HEK293 (cell line): ENCODE measurements at regions not wholly inside any gene's neighbourhood (a gene's known extent, or its start where the extent isn't known, plus 50 kb on each side); places are given as distances from the start of the nearest gene placed in this dataset.

Experiments used
- CTCF ChIA-PET: fragments of 350-600 bp; formaldehyde crosslinking; extraction: SDS; loops from one replicate; lab custom pipeline; 2021; ENCODE audit warnings: antibody characterized with exemption; lab: Yijun Ruan, JAX
- POLR2A ChIA-PET: fragments of 300-600 bp; formaldehyde crosslinking; extraction: SDS; loops from one replicate; lab custom pipeline; 2020; ENCODE audit warnings: antibody characterized with exemption, inconsistent platforms; lab: Yijun Ruan, JAX
- H3K27ac ChIP-seq: fragments of 200-500 bp; sonication (Bioruptor generic); 2 replicates; pipeline ENCODE4 v1.5.1; 2014; ENCODE audit warnings: low read depth, low read length, control low read depth, inconsistent platforms; ENCODE audit errors: extremely low read depth
- H3K36me3 ChIP-seq, 2 experiments: fragments of 200-500 bp in 1 of 2; sonication (Bioruptor generic) in 1 of 2; 1 replicate in 1 of 2; 2 replicates in 1 of 2; pipeline ENCODE4 v1.5.1; 2014 to 2017; ENCODE audit warnings: inconsistent platforms in 2 of 2, low read length in 2 of 2; ENCODE audit not compliant: control insufficient read depth in 2 of 2, insufficient read depth in 1 of 2
- H3K4me1 ChIP-seq: fragments of 200-500 bp; sonication (Bioruptor generic); 2 replicates; pipeline ENCODE4 v1.5.1; 2014; ENCODE audit warnings: mild to moderate bottlenecking, low read length, inconsistent platforms; ENCODE audit not compliant: control insufficient read depth, insufficient read depth
- H3K4me3 ChIP-seq: 2 replicates; pipeline ENCODE4 v1.5.1; 2011; ENCODE audit warnings: low read depth, mild to moderate bottlenecking, control low read depth, low read length, moderate library complexity
- H3K9me3 ChIP-seq: fragments of 200-500 bp; sonication (Bioruptor generic); 2 replicates; pipeline ENCODE4 v1.5.1; 2014; ENCODE audit warnings: low read depth, low read length, inconsistent platforms; ENCODE audit not compliant: control insufficient read depth, insufficient read depth
- HOXD13 ChIP-seq: sonication (generic); formaldehyde crosslinking; IDR thresholded peaks from 2 replicates; pipeline ENCODE4 v1.8.0; 2022; ENCODE audit warnings: missing genetic modification reagents, borderline replicate concordance
- KLF9 ChIP-seq: fragments of 450-650 bp; formaldehyde crosslinking; IDR thresholded peaks from 2 replicates; pipeline ENCODE4 v1.5.1; 2016; ENCODE audit warnings: missing biosample characterization, missing genetic modification characterization, low read depth
- SALL2 ChIP-seq: fragments of 450-650 bp; formaldehyde crosslinking; IDR thresholded peaks from 2 replicates; pipeline ENCODE4 v1.5.0; 2017; ENCODE audit warnings: missing biosample characterization, mild to moderate bottlenecking, missing genetic modification characterization, borderline replicate concordance
- ZFP37 ChIP-seq: fragments of 450-650 bp; formaldehyde crosslinking; IDR thresholded peaks from 2 replicates; pipeline ENCODE4 v1.5.1; 2016; ENCODE audit warnings: missing biosample characterization, missing genetic modification characterization
- ZNF114 ChIP-seq: fragments of 450-650 bp; formaldehyde crosslinking; IDR thresholded peaks from 2 replicates; pipeline ENCODE4 v1.5.0; 2017; ENCODE audit warnings: missing biosample characterization, missing genetic modification characterization
- ZNF354C ChIP-seq: fragments of 450-650 bp; formaldehyde crosslinking; IDR thresholded peaks from 2 replicates; pipeline ENCODE4 v1.5.1; 2016; ENCODE audit warnings: missing biosample characterization, missing genetic modification characterization, low read depth, borderline replicate concordance
- ZNF394 ChIP-seq: fragments of 450-650 bp; formaldehyde crosslinking; IDR thresholded peaks from 2 replicates; pipeline ENCODE4 v1.5.1; 2016; ENCODE audit warnings: missing biosample characterization, missing genetic modification characterization, mild to moderate bottlenecking, moderate library complexity, borderline replicate concordance
- ZNF510 ChIP-seq: fragments of 450-650 bp; formaldehyde crosslinking; IDR thresholded peaks from 2 replicates; pipeline ENCODE4 v1.5.1; 2018; ENCODE audit warnings: mild to moderate bottlenecking, missing genetic modification characterization, missing biosample characterization; ENCODE audit not compliant: insufficient replicate concordance
- ZNF521 ChIP-seq: fragments of 450-650 bp; formaldehyde crosslinking; IDR thresholded peaks from 2 replicates; pipeline ENCODE4 v1.5.1; 2017; ENCODE audit warnings: missing biosample characterization, mild to moderate bottlenecking, missing genetic modification characterization
- ZNF549 ChIP-seq: fragments of 450-650 bp; IDR thresholded peaks from 2 replicates; pipeline ENCODE4 v1.5.1; 2018; ENCODE audit warnings: missing biosample characterization, missing genetic modification characterization, mild to moderate bottlenecking, inconsistent platforms, moderate library complexity
- ZNF560 ChIP-seq: fragments of 450-650 bp; formaldehyde crosslinking; IDR thresholded peaks from 2 replicates; pipeline ENCODE4 v1.5.1; 2017; ENCODE audit warnings: missing biosample characterization, missing genetic modification characterization, borderline replicate concordance
- ZNF629 ChIP-seq: fragments of 450-650 bp; formaldehyde crosslinking; IDR thresholded peaks from 2 replicates; pipeline ENCODE4 v1.5.1; 2017; ENCODE audit warnings: missing biosample characterization, missing genetic modification characterization
- ZNF791 ChIP-seq: fragments of 450-650 bp; formaldehyde crosslinking; IDR thresholded peaks from 2 replicates; pipeline ENCODE4 v1.5.1; 2016; ENCODE audit warnings: missing biosample characterization, missing genetic modification characterization
- ZNF830 ChIP-seq: fragments of 450-650 bp; IDR thresholded peaks from 2 replicates; pipeline ENCODE4 v1.5.0; 2018; ENCODE audit warnings: missing biosample characterization, missing genetic modification characterization, low read depth, mild to moderate bottlenecking, moderate library complexity
- TF ChIP-seq, protein P1 (sequence below): fragments of 450-650 bp; formaldehyde crosslinking; optimal IDR thresholded peaks from 2 replicates; pipeline ENCODE3; 2016; ENCODE audit warnings: missing biosample characterization, mild to moderate bottlenecking, missing genetic modification characterization
- TF ChIP-seq, protein P2 (sequence below): fragments of 450-650 bp; formaldehyde crosslinking; IDR thresholded peaks from 2 replicates; pipeline ENCODE4 v1.5.1; 2016; ENCODE audit warnings: missing biosample characterization, missing genetic modification characterization
- TF ChIP-seq, protein P3 (sequence below): fragments of 450-650 bp; formaldehyde crosslinking; IDR thresholded peaks from 2 replicates; pipeline ENCODE4 v1.5.1; 2016; ENCODE audit warnings: missing biosample characterization, missing genetic modification characterization
- TF ChIP-seq, protein P4 (sequence below): fragments of 450-650 bp; formaldehyde crosslinking; IDR thresholded peaks from 2 replicates; pipeline ENCODE4 v1.5.1; 2017; ENCODE audit warnings: missing biosample characterization, missing genetic modification characterization
- TF ChIP-seq, protein P5 (sequence below): fragments of 450-650 bp; formaldehyde crosslinking; IDR thresholded peaks from 2 replicates; pipeline ENCODE4 v1.5.1; 2017; ENCODE audit warnings: missing biosample characterization, missing genetic modification characterization
- TF ChIP-seq, protein P6 (sequence below): fragments of 450-650 bp; formaldehyde crosslinking; IDR thresholded peaks from 2 replicates; pipeline ENCODE4 v1.5.1; 2017; ENCODE audit warnings: missing biosample characterization, missing genetic modification characterization
- TF ChIP-seq, protein P7 (sequence below): fragments of 450-650 bp; formaldehyde crosslinking; IDR thresholded peaks from 2 replicates; pipeline ENCODE4 v1.5.0; 2017; ENCODE audit warnings: missing biosample characterization, missing genetic modification characterization, borderline replicate concordance

DNA sequence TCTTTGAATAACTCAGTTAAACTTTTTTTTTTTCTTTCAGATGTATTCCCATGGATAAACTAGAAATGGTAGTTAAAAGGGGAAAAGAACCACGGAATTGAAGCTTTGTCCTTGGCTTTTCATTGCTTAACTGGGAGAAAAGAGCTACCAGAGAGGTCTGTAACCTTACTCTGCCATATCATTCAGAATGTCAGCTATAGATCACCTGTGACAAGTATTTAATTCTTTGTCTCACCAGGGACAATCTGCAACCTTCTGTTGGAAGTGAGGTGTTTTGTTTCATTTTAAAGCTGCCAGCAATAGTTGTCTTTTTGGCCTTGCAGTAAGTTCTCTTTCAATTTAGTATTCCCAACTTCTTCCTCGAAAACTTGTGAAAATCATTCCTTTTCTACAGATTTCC is 618.4 kb downstream of the FRK start:
- H3K9me3 ChIP-seq, result no peaks in the 10 kb centered on the region
- POLR2A ChIA-PET, result no interaction called here
- no peak overlapping the region for H3K4me3 ChIP-seq
- TF ChIP-seq, protein P1, sequence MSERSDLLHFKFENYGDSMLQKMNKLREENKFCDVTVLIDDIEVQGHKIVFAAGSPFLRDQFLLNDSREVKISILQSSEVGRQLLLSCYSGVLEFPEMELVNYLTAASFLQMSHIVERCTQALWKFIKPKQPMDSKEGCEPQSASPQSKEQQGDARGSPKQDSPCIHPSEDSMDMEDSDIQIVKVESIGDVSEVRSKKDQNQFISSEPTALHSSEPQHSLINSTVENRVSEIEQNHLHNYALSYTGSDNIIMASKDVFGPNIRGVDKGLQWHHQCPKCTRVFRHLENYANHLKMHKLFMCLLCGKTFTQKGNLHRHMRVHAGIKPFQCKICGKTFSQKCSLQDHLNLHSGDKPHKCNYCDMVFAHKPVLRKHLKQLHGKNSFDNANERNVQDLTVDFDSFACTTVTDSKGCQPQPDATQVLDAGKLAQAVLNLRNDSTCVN, result no peak
- TF ChIP-seq, protein P2, sequence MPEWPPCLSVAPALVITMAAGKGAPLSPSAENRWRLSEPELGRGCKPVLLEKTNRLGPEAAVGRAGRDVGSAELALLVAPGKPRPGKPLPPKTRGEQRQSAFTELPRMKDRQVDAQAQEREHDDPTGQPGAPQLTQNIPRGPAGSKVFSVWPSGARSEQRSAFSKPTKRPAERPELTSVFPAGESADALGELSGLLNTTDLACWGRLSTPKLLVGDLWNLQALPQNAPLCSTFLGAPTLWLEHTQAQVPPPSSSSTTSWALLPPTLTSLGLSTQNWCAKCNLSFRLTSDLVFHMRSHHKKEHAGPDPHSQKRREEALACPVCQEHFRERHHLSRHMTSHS (tag by site-specific recombination), result no peak
- TF ChIP-seq, protein P3, sequence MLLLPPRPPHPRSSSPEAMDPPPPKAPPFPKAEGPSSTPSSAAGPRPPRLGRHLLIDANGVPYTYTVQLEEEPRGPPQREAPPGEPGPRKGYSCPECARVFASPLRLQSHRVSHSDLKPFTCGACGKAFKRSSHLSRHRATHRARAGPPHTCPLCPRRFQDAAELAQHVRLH (tag by site-specific recombination), result no peak
- no peak for TF ChIP-seq ZNF354C
- no peak for TF ChIP-seq ZNF560 (tag by site-specific recombination)
- no peak for TF ChIP-seq HOXD13 (CRISPR knock-in tag)
- TF ChIP-seq, protein P4, sequence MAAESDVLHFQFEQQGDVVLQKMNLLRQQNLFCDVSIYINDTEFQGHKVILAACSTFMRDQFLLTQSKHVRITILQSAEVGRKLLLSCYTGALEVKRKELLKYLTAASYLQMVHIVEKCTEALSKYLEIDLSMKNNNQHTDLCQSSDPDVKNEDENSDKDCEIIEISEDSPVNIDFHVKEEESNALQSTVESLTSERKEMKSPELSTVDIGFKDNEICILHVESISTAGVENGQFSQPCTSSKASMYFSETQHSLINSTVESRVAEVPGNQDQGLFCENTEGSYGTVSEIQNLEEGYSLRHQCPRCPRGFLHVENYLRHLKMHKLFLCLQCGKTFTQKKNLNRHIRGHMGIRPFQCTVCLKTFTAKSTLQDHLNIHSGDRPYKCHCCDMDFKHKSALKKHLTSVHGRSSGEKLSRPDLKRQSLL, result no peak
- TF ChIP-seq ZNF510 (tag by site-specific recombination), result no peak
- no peak for TF ChIP-seq ZNF549
- no peak for TF ChIP-seq ZNF629 (tag by site-specific recombination)
- TF ChIP-seq, protein P5, sequence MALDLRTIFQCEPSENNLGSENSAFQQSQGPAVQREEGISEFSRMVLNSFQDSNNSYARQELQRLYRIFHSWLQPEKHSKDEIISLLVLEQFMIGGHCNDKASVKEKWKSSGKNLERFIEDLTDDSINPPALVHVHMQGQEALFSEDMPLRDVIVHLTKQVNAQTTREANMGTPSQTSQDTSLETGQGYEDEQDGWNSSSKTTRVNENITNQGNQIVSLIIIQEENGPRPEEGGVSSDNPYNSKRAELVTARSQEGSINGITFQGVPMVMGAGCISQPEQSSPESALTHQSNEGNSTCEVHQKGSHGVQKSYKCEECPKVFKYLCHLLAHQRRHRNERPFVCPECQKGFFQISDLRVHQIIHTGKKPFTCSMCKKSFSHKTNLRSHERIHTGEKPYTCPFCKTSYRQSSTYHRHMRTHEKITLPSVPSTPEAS (tag by site-specific recombination), result no peak
- TF ChIP-seq SALL2 (tag by site-specific recombination), result no peak
- no peak for TF ChIP-seq ZNF791 (tag by site-specific recombination)
- TF ChIP-seq ZFP37 (tag by site-specific recombination), result no peak
- no peaks in the 10 kb centered on the region for H3K36me3 ChIP-seq
- no peaks in the 10 kb centered on the region; the same call in 1 of the 2 replicates for H3K4me1 ChIP-seq
- H3K27ac ChIP-seq, result no peak overlapping the region
- CTCF ChIA-PET, result no interaction called here

DNA sequence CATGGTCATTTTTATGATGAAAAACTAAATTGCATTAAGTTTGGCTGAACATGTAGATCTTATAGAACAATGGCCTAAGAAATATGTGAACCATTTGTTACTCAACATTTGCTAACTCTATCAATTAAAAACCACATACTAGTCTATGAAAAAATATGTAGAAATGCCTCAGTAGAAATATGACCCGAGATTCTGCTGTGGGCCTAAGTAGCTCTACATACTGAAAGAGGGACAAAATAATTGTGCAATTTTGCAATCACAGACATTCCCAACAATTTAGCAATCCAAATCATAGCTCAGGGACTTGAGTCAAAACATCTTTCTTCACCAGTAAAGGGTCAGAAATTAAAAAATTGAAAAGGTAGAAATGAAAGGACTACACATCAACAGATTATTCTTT is 619.0 kb downstream of the FRK start:
- TF ChIP-seq ZNF830 (tag by site-specific recombination), result no peak
- no peak for TF ChIP-seq ZNF114 (tag by site-specific recombination)
- TF ChIP-seq, protein P6, sequence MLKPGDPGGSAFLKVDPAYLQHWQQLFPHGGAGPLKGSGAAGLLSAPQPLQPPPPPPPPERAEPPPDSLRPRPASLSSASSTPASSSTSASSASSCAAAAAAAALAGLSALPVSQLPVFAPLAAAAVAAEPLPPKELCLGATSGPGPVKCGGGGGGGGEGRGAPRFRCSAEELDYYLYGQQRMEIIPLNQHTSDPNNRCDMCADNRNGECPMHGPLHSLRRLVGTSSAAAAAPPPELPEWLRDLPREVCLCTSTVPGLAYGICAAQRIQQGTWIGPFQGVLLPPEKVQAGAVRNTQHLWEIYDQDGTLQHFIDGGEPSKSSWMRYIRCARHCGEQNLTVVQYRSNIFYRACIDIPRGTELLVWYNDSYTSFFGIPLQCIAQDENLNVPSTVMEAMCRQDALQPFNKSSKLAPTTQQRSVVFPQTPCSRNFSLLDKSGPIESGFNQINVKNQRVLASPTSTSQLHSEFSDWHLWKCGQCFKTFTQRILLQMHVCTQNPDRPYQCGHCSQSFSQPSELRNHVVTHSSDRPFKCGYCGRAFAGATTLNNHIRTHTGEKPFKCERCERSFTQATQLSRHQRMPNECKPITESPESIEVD (tag by site-specific recombination), result no peak
- TF ChIP-seq KLF9 (tag by site-specific recombination), result no peak
- TF ChIP-seq, protein P7, sequence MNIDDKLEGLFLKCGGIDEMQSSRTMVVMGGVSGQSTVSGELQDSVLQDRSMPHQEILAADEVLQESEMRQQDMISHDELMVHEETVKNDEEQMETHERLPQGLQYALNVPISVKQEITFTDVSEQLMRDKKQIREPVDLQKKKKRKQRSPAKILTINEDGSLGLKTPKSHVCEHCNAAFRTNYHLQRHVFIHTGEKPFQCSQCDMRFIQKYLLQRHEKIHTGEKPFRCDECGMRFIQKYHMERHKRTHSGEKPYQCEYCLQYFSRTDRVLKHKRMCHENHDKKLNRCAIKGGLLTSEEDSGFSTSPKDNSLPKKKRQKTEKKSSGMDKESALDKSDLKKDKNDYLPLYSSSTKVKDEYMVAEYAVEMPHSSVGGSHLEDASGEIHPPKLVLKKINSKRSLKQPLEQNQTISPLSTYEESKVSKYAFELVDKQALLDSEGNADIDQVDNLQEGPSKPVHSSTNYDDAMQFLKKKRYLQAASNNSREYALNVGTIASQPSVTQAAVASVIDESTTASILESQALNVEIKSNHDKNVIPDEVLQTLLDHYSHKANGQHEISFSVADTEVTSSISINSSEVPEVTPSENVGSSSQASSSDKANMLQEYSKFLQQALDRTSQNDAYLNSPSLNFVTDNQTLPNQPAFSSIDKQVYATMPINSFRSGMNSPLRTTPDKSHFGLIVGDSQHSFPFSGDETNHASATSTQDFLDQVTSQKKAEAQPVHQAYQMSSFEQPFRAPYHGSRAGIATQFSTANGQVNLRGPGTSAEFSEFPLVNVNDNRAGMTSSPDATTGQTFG (tag by site-specific recombination), result no peak
- no peak for TF ChIP-seq ZNF521
- no peak for TF ChIP-seq ZNF394
- Histone ChIP-seq H3K27ac (no peak overlapping the region), H3K4me1 (no peaks in the 10 kb centered on the region; the same call in 1 of the 2 replicates), H3K9me3 (no peaks in the 10 kb centered on the region), H3K4me3 (no peak overlapping the region), H3K36me3 (no peaks in the 10 kb centered on the region)
- CTCF ChIA-PET, result no interaction called here
- POLR2A ChIA-PET, result no interaction called here
